ENCODE measurements at regions not wholly inside any gene's neighbourhood (a gene's known extent, or its start where the extent isn't known, plus 50 kb on each side); places are given as distances from the start of the nearest gene placed in this dataset.
"Not testable (repeated sequence)": the region's sequence is repeated elsewhere in the genome, so short reads cannot be mapped to it uniquely, and the experiment has no call there.

- FAIRE-seq = not testable (repeated sequence)
- WGBS, 3 donors = 75 to 83% (median 77%) methylated on average over 11 of the region's 11 CpGs
- H3K27me3 ChIP-seq (ENCODE audit: control insufficient read depth in 3 of 3, insufficient read depth in 3 of 3, low read length in 3 of 3) = peaks cover 0 to 14% (median 3%) of the 10 kb centered on the region in 3 donors
Observed at GRCh38 chr6:90358036-90358770, 61.6 kb upstream of the BACH2 start.

GRCh38 chr6:90356012-90356421 is 59.4 kb upstream of the BACH2 start:
- Histone ChIP-seq H3K4me1 (ENCODE audit: control insufficient read depth in 3 of 3, insufficient read depth in 2 of 3, low read depth in 1 of 3, low read length in 2 of 3) (no peaks in the 10 kb centered on the region), H3K4me3 (ENCODE audit: low read depth in 1 of 3, low read length in 3 of 3) (no peak overlapping the region), H3K9me3 (ENCODE audit: control insufficient read depth in 2 of 2, insufficient read depth in 1 of 2, low read depth in 1 of 2, low read length in 1 of 2) (no peaks in the 10 kb centered on the region), H3K27ac (ENCODE audit: low read depth in 1 of 3, low read length in 2 of 3) (no peak overlapping the region), H3K36me3 (ENCODE audit: control insufficient read depth in 3 of 3, insufficient read depth in 2 of 3, low read depth in 1 of 3, low read length in 3 of 3) (no peaks in the 10 kb centered on the region), H3K27me3 (ENCODE audit: control insufficient read depth in 3 of 3, insufficient read depth in 3 of 3, low read length in 3 of 3) (peaks cover 0 to 14% (median 3%) of the 10 kb centered on the region in 3 donors)
- no peak for DNase-seq
- FAIRE-seq = no peak
- WGBS, 3 donors = 42 to 60% (median 52%) methylated on average over 12 of the region's 12 CpGs

More at GRCh38 chr6:90358036-90358770, 61.6 kb upstream of the BACH2 start:
- H3K27ac ChIP-seq (ENCODE audit: low read depth in 1 of 3, low read length in 2 of 3); DNase-seq; H3K9me3 ChIP-seq (ENCODE audit: control insufficient read depth in 2 of 2, insufficient read depth in 1 of 2, low read depth in 1 of 2, low read length in 1 of 2); H3K4me3 ChIP-seq (ENCODE audit: low read depth in 1 of 3, low read length in 3 of 3); H3K4me1 ChIP-seq (ENCODE audit: control insufficient read depth in 3 of 3, insufficient read depth in 2 of 3, low read depth in 1 of 3, low read length in 2 of 3); H3K36me3 ChIP-seq (ENCODE audit: control insufficient read depth in 3 of 3, insufficient read depth in 2 of 3, low read depth in 1 of 3, low read length in 3 of 3): not testable (repeated sequence)

GRCh38 chr6:90354961-90355360 is 58.3 kb upstream of the BACH2 start:
- DNase-seq = no peak

GRCh38 chr6:90351696-90352095 is 55.1 kb upstream of the BACH2 start:
- Histone ChIP-seq H3K4me3 (ENCODE audit: low read depth in 1 of 3, low read length in 3 of 3) (no peak overlapping the region), H3K27me3 (ENCODE audit: control insufficient read depth in 3 of 3, insufficient read depth in 3 of 3, low read length in 3 of 3) (peaks cover 0 to 16% (median 3%) of the 10 kb centered on the region in 3 donors), H3K9me3 (ENCODE audit: control insufficient read depth in 2 of 2, insufficient read depth in 1 of 2, low read depth in 1 of 2, low read length in 1 of 2) (no peaks in the 10 kb centered on the region), H3K36me3 (ENCODE audit: control insufficient read depth in 3 of 3, insufficient read depth in 2 of 3, low read depth in 1 of 3, low read length in 3 of 3) (no peaks in the 10 kb centered on the region), H3K27ac (ENCODE audit: low read depth in 1 of 3, low read length in 2 of 3) (no peak overlapping the region), H3K4me1 (ENCODE audit: control insufficient read depth in 3 of 3, insufficient read depth in 2 of 3, low read depth in 1 of 3, low read length in 2 of 3) (no peaks in the 10 kb centered on the region)
- DNase-seq = no peak
- FAIRE-seq = no peak
- 32 to 46% (median 40%) methylated on average over 4 of the region's 4 CpGs for WGBS, 3 donors

More at GRCh38 chr6:90354961-90355360, 58.3 kb upstream of the BACH2 start:
- H3K4me3 ChIP-seq (ENCODE audit: low read depth in 1 of 3, low read length in 3 of 3) = no peak overlapping the region
- H3K4me1 ChIP-seq (ENCODE audit: control insufficient read depth in 3 of 3, insufficient read depth in 2 of 3, low read depth in 1 of 3, low read length in 2 of 3) = no peaks in the 10 kb centered on the region
- no peak overlapping the region for H3K27ac ChIP-seq (ENCODE audit: low read depth in 1 of 3, low read length in 2 of 3)
- FAIRE-seq = no peak
- H3K9me3 ChIP-seq (ENCODE audit: control insufficient read depth in 2 of 2, insufficient read depth in 1 of 2, low read depth in 1 of 2, low read length in 1 of 2) = no peaks in the 10 kb centered on the region
- H3K27me3 ChIP-seq (ENCODE audit: control insufficient read depth in 3 of 3, insufficient read depth in 3 of 3, low read length in 3 of 3) = peaks cover 0 to 14% (median 3%) of the 10 kb centered on the region in 3 donors
- no peaks in the 10 kb centered on the region for H3K36me3 ChIP-seq (ENCODE audit: control insufficient read depth in 3 of 3, insufficient read depth in 2 of 3, low read depth in 1 of 3, low read length in 3 of 3)

GRCh38 chr6:90350689-90351554 is 54.3 kb upstream of the BACH2 start:
- H3K36me3 ChIP-seq (ENCODE audit: control insufficient read depth in 3 of 3, insufficient read depth in 2 of 3, low read depth in 1 of 3, low read length in 3 of 3) = no peaks in the 10 kb centered on the region
- 36 to 42% (median 38%) methylated on average over 8 of the region's 8 CpGs for WGBS, 3 donors
- no peak overlapping the region for H3K4me3 ChIP-seq (ENCODE audit: low read depth in 1 of 3, low read length in 3 of 3)
- FAIRE-seq (no peak), DNase-seq (peak in 1 of 2 donors; percentile 14)
- H3K9me3 ChIP-seq (ENCODE audit: control insufficient read depth in 2 of 2, insufficient read depth in 1 of 2, low read depth in 1 of 2, low read length in 1 of 2) = no peaks in the 10 kb centered on the region
- no peaks in the 10 kb centered on the region for H3K4me1 ChIP-seq (ENCODE audit: control insufficient read depth in 3 of 3, insufficient read depth in 2 of 3, low read depth in 1 of 3, low read length in 2 of 3)
- peaks cover 0 to 12% (median 3%) of the 10 kb centered on the region in 3 donors for H3K27me3 ChIP-seq (ENCODE audit: control insufficient read depth in 3 of 3, insufficient read depth in 3 of 3, low read length in 3 of 3)
- H3K27ac ChIP-seq (ENCODE audit: low read depth in 1 of 3, low read length in 2 of 3) = no peak overlapping the region

- 67 to 76% (median 75%) methylated on average over 2 of the region's 2 CpGs for whole genome bisulfite sequencing, 3 donors
- Histone ChIP-seq H3K36me3 (ENCODE audit: control insufficient read depth in 3 of 3, insufficient read depth in 2 of 3, low read depth in 1 of 3, low read length in 3 of 3) (no peaks in the 10 kb centered on the region), H3K4me3 (ENCODE audit: low read depth in 1 of 3, low read length in 3 of 3) (no peak overlapping the region), H3K4me1 (ENCODE audit: control insufficient read depth in 3 of 3, insufficient read depth in 2 of 3, low read depth in 1 of 3, low read length in 2 of 3) (no peaks in the 10 kb centered on the region), H3K9me3 (ENCODE audit: control insufficient read depth in 2 of 2, insufficient read depth in 1 of 2, low read depth in 1 of 2, low read length in 1 of 2) (no peaks in the 10 kb centered on the region), H3K27ac (ENCODE audit: low read depth in 1 of 3, low read length in 2 of 3) (no peak overlapping the region), H3K27me3 (ENCODE audit: control insufficient read depth in 3 of 3, insufficient read depth in 3 of 3, low read length in 3 of 3) (peaks cover 0 to 3% (median 0%) of the 10 kb centered on the region in 3 donors)
- no peak for FAIRE-seq
- no peak for DNase-seq
Observed at GRCh38 chr6:90347411-90347851, 50.8 kb upstream of the BACH2 start.

GRCh38 chr6:90346729-90347128 is 50.1 kb upstream of the BACH2 start:
- no peak for FAIRE-seq

More at GRCh38 chr6:90346729-90347128, 50.1 kb upstream of the BACH2 start:
- Histone ChIP-seq H3K9me3 (ENCODE audit: control insufficient read depth in 2 of 2, insufficient read depth in 1 of 2, low read depth in 1 of 2, low read length in 1 of 2) (no peaks in the 10 kb centered on the region), H3K4me1 (ENCODE audit: control insufficient read depth in 3 of 3, insufficient read depth in 2 of 3, low read depth in 1 of 3, low read length in 2 of 3) (no peaks in the 10 kb centered on the region), H3K36me3 (ENCODE audit: control insufficient read depth in 3 of 3, insufficient read depth in 2 of 3, low read depth in 1 of 3, low read length in 3 of 3) (no peaks in the 10 kb centered on the region), H3K27ac (ENCODE audit: low read depth in 1 of 3, low read length in 2 of 3) (no peak overlapping the region), H3K4me3 (ENCODE audit: low read depth in 1 of 3, low read length in 3 of 3) (no peak overlapping the region), H3K27me3 (ENCODE audit: control insufficient read depth in 3 of 3, insufficient read depth in 3 of 3, low read length in 3 of 3) (peaks cover 0 to 3% (median 0%) of the 10 kb centered on the region in 3 donors)
- WGBS, 3 donors = 70 to 76% (median 72%) methylated on average over 6 of the region's 6 CpGs
- DNase-seq = no peak
